Cardiac muscle cell (in vitro differentiated cells and primary cell): ENCODE measurements at regions not wholly inside any gene's neighbourhood (a gene's known extent, or its start where the extent isn't known, plus 50 kb on each side); places are given as distances from the start of the nearest gene placed in this dataset.
"Not testable (repeated sequence)": the region's sequence is repeated elsewhere in the genome, so short reads cannot be mapped to it uniquely, and the experiment has no call there.

Experiments used
- DNase-seq, 2 donors: peaks; one replicate each; pipeline versions ENCODE4 v3.0.0 to v3.0.0-alpha.2; 2010 to 2017; ENCODE audit warnings: low read depth in 1 of 2, low spot score in 1 of 2
- H3K27ac ChIP-seq: fragments of 200-600 bp; sonication (generic); 2 replicates; pipeline ENCODE4 v1.5.1; 2016
- H3K27me3 ChIP-seq: fragments of 200-600 bp; sonication (generic); 2 replicates; pipeline ENCODE4 v1.6.0; 2016; ENCODE audit warnings: control low read depth
- H3K36me3 ChIP-seq: fragments of 200-600 bp; sonication (generic); 2 replicates; pipeline ENCODE4 v1.5.1; 2016; ENCODE audit warnings: control low read depth
- H3K4me1 ChIP-seq: fragments of 200-600 bp; sonication (generic); 2 replicates; pipeline ENCODE4 v1.8.1; 2017; ENCODE audit warnings: low read depth, mild to moderate bottlenecking, mixed run types
- H3K4me3 ChIP-seq: fragments of 200-600 bp; sonication (generic); 2 replicates; pipeline ENCODE4 v1.5.1; 2016; ENCODE audit warnings: mild to moderate bottlenecking
- H3K9me3 ChIP-seq: fragments of 200-600 bp; sonication (generic); 2 replicates; pipeline ENCODE4 v1.5.1; 2017; ENCODE audit warnings: low read depth, mild to moderate bottlenecking, control low read depth
- TF ChIP-seq, protein P1 (sequence below): IDR thresholded peaks from 2 replicates; pipeline ENCODE4 v1.5.1; 2012; ENCODE audit warnings: low read depth, mild to moderate bottlenecking, low read length

DNA sequence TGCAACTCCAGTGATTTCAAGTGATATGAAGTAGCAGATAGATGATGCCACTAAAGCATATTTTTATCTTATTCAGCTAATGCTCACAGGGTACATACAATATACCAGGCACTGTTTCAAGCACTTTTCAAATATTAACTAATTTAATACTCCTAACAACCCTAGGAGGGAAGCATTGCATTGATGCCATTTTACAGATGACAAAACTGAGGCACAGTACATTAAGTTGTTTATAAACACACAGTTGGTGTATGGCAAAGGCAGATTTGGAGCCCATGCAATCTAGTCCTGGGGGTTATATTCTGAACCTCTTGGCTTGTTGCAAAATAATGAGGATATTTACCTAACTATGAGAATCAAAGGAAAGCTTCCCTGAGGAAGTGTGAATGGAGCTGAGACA is 371.0 kb downstream of the SFMBT2 start:
- TF ChIP-seq, protein P1, sequence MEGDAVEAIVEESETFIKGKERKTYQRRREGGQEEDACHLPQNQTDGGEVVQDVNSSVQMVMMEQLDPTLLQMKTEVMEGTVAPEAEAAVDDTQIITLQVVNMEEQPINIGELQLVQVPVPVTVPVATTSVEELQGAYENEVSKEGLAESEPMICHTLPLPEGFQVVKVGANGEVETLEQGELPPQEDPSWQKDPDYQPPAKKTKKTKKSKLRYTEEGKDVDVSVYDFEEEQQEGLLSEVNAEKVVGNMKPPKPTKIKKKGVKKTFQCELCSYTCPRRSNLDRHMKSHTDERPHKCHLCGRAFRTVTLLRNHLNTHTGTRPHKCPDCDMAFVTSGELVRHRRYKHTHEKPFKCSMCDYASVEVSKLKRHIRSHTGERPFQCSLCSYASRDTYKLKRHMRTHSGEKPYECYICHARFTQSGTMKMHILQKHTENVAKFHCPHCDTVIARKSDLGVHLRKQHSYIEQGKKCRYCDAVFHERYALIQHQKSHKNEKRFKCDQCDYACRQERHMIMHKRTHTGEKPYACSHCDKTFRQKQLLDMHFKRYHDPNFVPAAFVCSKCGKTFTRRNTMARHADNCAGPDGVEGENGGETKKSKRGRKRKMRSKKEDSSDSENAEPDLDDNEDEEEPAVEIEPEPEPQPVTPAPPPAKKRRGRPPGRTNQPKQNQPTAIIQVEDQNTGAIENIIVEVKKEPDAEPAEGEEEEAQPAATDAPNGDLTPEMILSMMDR, result no peak
- H3K4me1 ChIP-seq, result no peaks in the 10 kb centered on the region
- no peaks in the 10 kb centered on the region for H3K27me3 ChIP-seq
- H3K36me3 ChIP-seq, result no peaks in the 10 kb centered on the region
- DNase-seq, result no peak
- H3K4me3 ChIP-seq, result no peak overlapping the region
- no peak overlapping the region for H3K27ac ChIP-seq
- no peaks in the 10 kb centered on the region for H3K9me3 ChIP-seq

GRCh38 chr10:7038416-7038815 is 372.4 kb downstream of the SFMBT2 start:
- H3K27me3 ChIP-seq, result no peaks in the 10 kb centered on the region
- H3K36me3 ChIP-seq, result no peaks in the 10 kb centered on the region
- H3K27ac ChIP-seq, result no peak overlapping the region
- no peaks in the 10 kb centered on the region for H3K9me3 ChIP-seq
- TF ChIP-seq, protein P1, result no peak
- no peaks in the 10 kb centered on the region for H3K4me1 ChIP-seq
- no peak for DNase-seq
- H3K4me3 ChIP-seq, result no peak overlapping the region

GRCh38 chr10:7037434-7037833 is 373.4 kb downstream of the SFMBT2 start:
- H3K4me1 ChIP-seq, H3K4me3 ChIP-seq, H3K9me3 ChIP-seq, H3K27me3 ChIP-seq, H3K27ac ChIP-seq, H3K36me3 ChIP-seq, DNase-seq: not testable (repeated sequence)

- Histone ChIP-seq H3K4me1 (no peaks in the 10 kb centered on the region), H3K27me3 (no peaks in the 10 kb centered on the region), H3K9me3 (no peaks in the 10 kb centered on the region), H3K4me3 (no peak overlapping the region), H3K36me3 (no peaks in the 10 kb centered on the region), H3K27ac (no peak overlapping the region)
- TF ChIP-seq, protein P1, result no peak
- DNase-seq, result no peak
These were observed 373.9 kb downstream of the SFMBT2 start for GRCh38 chr10:7036951-7037350.

- no peaks in the 10 kb centered on the region for H3K4me1 ChIP-seq
- DNase-seq, result no peak
- no peaks in the 10 kb centered on the region for H3K9me3 ChIP-seq
- H3K27ac ChIP-seq, result no peak overlapping the region
- no peaks in the 10 kb centered on the region for H3K27me3 ChIP-seq
- no peak overlapping the region for H3K4me3 ChIP-seq
- no peaks in the 10 kb centered on the region for H3K36me3 ChIP-seq
- TF ChIP-seq, protein P1, result no peak
These were observed 375.6 kb downstream of the SFMBT2 start for GRCh38 chr10:7035126-7035761.

GRCh38 chr10:7033031-7033430 is 377.8 kb downstream of the SFMBT2 start:
- Histone ChIP-seq H3K9me3 (no peaks in the 10 kb centered on the region), H3K36me3 (no peaks in the 10 kb centered on the region)
- TF ChIP-seq, protein P1, result no peak

More at GRCh38 chr10:7033031-7033430, 377.8 kb downstream of the SFMBT2 start:
- Histone ChIP-seq H3K27me3 (no peaks in the 10 kb centered on the region), H3K4me1 (no peaks in the 10 kb centered on the region), H3K27ac (no peak overlapping the region), H3K4me3 (no peak overlapping the region)
- no peak for DNase-seq
